HEK293T (cell line): ENCODE measurements at regions not wholly inside any gene's neighbourhood (a gene's known extent, or its start where the extent isn't known, plus 50 kb on each side); places are given as distances from the start of the nearest gene placed in this dataset.

Experiments used
- BHLHE40 ChIP-seq: fragments of 450-650 bp; IDR thresholded peaks from 2 replicates; pipeline ENCODE4 v1.6.1; 2016; ENCODE audit warnings: mild to moderate bottlenecking, moderate library complexity, borderline replicate concordance
- FOXA1 ChIP-seq: fragments of 450-650 bp; IDR thresholded peaks from 2 replicates; pipeline ENCODE4 v1.6.1; 2016; ENCODE audit warnings: mild to moderate bottlenecking
- HDGF ChIP-seq: fragments of 450-650 bp; IDR thresholded peaks from 2 replicates; pipeline ENCODE4 v1.6.1; 2017; ENCODE audit warnings: antibody characterized with exemption, borderline replicate concordance
- SP1 ChIP-seq: fragments of 450-650 bp; IDR thresholded peaks from 2 replicates; pipeline ENCODE4 v1.6.1; 2017
- SUZ12 ChIP-seq: fragments of 450-650 bp; IDR thresholded peaks from 2 replicates; pipeline ENCODE4 v1.6.1; 2016; ENCODE audit warnings: mild to moderate bottlenecking
- TARDBP ChIP-seq: fragments of 450-650 bp; IDR thresholded peaks from 2 replicates; pipeline ENCODE4 v1.6.1; 2016
- TF ChIP-seq, protein P1 (sequence below): fragments of 450-650 bp; IDR thresholded peaks from 2 replicates; pipeline ENCODE4 v1.6.1; 2016

DNA sequence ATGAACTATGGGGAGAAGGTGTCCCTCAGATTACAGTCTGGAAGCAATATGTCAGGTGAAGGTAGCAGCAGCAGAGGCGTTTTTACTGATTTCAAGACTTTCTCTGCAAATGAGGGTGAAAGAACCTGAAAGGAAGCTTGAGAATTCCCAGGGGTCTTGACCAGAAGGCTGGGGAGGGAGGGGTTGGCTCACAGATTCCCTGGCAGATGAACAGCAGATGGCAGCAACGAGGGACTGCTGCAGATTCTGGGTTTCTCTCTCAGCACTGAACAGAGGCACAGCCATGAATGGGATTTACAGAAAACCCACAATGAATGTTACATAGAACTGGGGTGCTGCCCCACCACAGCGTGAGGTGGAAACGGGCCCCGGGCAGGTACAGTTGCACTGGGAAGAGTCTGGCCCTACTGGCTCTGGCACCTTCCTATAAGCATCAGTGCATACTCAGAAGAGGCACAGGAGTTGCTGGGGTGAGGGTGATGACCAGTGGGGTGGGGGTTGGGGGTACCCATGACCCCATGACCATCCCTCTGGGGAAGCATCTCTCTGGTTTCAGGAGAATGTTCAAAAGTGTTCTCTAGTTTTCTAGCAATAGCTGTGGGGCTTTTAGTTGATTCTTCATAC lies 317.8 kb downstream of the SH2D4B start:
- no peak for TF ChIP-seq SUZ12
- TF ChIP-seq SP1 = no peak
- TF ChIP-seq, protein P1, sequence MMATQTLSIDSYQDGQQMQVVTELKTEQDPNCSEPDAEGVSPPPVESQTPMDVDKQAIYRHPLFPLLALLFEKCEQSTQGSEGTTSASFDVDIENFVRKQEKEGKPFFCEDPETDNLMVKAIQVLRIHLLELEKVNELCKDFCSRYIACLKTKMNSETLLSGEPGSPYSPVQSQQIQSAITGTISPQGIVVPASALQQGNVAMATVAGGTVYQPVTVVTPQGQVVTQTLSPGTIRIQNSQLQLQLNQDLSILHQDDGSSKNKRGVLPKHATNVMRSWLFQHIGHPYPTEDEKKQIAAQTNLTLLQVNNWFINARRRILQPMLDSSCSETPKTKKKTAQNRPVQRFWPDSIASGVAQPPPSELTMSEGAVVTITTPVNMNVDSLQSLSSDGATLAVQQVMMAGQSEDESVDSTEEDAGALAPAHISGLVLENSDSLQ = no peak
- no peak for TF ChIP-seq TARDBP
- TF ChIP-seq BHLHE40 = no peak
- TF ChIP-seq HDGF = no peak
- no peak for TF ChIP-seq FOXA1
